CD4-positive, alpha-beta T cell treated with Interleukin-4 for 1 hour (primary cell): ENCODE measurements at regions not wholly inside any gene's neighbourhood (a gene's known extent, or its start where the extent isn't known, plus 50 kb on each side); places are given as distances from the start of the nearest gene placed in this dataset.

Source experiments
- DNase-seq, 2 donors: peaks; one replicate each; pipeline ENCODE4 v3.0.0-alpha.2; 2020 to 2022

- no peak for DNase-seq
Observed at GRCh38 chr11:129265125-129265788, 73.1 kb upstream of the ARHGAP32 start.

GRCh38 chr11:129264114-129264513, 72.0 kb upstream of the ARHGAP32 start:
- DNase-seq = no peak

GRCh38 chr11:129260750-129261149, 68.6 kb upstream of the ARHGAP32 start:
- DNase-seq = no peak

- DNase-seq = no peak
Observed at GRCh38 chr11:129259931-129260348, 67.8 kb upstream of the ARHGAP32 start.

GRCh38 chr11:129258205-129258604, 66.1 kb upstream of the ARHGAP32 start:
- DNase-seq = no peak

GRCh38 chr11:129257512-129257911, 65.4 kb upstream of the ARHGAP32 start:
- no peak for DNase-seq

GRCh38 chr11:129252621-129253020, 60.5 kb upstream of the ARHGAP32 start:
- no peak for DNase-seq

- DNase-seq = no peak
Observed at GRCh38 chr11:129251067-129251466, 58.9 kb upstream of the ARHGAP32 start.

GRCh38 chr11:129249923-129250322, 57.8 kb upstream of the ARHGAP32 start:
- no peak for DNase-seq

- no peak for DNase-seq
Observed at GRCh38 chr11:129249351-129249750, 57.2 kb upstream of the ARHGAP32 start.

- DNase-seq = no peak
Observed at GRCh38 chr11:129248618-129249017, 56.5 kb upstream of the ARHGAP32 start.

- DNase-seq = peak in 1 of 2 donors; percentile 5
Observed at GRCh38 chr11:129247135-129247534, 55.0 kb upstream of the ARHGAP32 start.

GRCh38 chr11:129242855-129243254, 50.7 kb upstream of the ARHGAP32 start:
- DNase-seq = no peak
